ENCODE measurements at regions not wholly inside any gene's neighbourhood (a gene's known extent, or its start where the extent isn't known, plus 50 kb on each side); places are given as distances from the start of the nearest gene placed in this dataset.
"Not testable (repeated sequence)": the region's sequence is repeated elsewhere in the genome, so short reads cannot be mapped to it uniquely, and the experiment has no call there.

DNA sequence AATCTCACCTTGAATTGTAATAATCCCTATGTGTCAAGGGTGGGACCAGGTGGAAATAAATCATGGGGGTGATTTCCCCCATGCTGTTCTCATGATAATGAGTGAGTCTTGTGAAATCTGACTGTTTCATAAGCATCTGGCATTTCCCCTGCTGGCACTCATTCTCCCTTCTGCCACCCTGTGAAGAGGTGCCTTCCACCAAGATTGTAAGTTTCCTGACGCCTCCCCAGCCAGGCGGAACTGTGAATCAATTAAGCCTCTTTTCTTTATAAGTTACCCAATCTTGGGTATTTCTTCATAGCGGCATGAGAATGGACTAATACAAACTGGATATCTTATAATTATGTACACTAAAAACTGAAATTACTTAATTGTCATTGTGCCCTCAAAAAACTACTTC lies 189.2 kb upstream of the API5 start:
- DNase-seq (ENCODE audit: low spot score): no peak

DNA sequence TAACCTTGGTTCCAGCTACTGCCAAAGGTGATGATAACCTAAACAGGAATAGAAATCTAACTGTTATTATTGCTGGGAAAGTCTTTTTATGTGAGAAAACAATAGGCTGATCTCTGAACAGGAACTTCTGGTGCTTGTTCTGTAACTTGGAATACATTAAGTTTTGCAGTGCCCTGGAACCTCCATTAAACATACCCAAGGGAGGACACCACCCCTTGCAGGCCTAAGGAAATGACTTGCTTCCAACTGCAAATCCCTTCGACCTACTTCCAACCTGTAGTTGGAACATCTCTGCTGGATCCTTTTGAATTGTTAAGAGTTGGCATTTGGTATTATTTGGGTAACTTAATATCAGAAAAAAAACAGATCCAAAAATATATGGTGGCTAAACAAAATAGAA lies 188.4 kb upstream of the API5 start:
- DNase-seq (ENCODE audit: low spot score): no peak

DNA sequence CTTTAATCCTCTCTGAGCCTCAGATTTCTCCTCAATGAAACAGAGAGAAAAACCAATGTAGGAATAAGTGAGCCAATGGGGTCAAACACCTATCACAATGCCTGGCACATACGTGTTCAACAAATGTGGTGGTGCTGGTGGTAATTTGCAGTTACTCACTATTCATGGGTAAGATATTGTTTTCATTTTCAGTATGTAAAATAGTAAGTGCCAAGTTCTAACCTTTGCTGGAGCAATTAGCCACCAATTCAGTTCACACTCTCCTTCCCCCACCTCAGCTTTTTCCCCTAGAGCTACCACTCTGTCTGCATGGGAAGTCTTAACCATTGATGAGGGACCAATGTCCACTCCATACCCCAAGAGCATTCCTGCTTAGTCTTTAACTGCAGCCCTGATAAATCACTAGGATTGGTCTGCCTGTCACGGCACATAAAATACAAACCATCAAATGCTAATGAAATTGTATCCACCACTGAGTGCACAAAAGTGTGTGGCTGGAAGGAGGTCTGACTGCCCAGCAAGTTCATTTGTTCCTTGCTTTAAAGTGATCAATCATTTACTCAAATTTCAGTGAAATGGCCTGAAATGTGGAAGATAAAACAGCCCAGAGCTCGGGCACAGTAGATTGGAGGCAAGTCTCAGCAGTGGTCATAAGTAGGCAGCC lies 187.4 kb upstream of the API5 start:
- no peak for DNase-seq (ENCODE audit: low spot score)

DNA sequence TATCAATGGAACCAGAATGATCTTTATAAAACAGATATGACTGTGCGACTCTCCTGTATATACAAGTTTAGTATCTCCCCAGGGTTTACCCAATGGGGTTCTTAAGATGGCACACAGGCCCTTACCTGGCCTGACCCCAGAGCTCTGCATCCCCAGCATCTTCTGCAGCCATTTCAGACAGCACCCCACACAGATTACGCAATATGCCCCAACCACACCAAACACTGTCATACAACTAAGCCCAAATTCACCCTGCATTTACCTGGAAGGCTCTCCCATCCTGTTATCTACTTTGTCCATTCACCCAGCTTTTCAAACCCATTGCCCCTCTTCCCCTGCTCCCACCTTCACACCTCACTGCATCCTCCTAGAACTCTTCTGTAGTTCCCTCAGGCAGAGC lies 182.5 kb upstream of the API5 start:
- DNase-seq (ENCODE audit: low spot score): no peak

DNA sequence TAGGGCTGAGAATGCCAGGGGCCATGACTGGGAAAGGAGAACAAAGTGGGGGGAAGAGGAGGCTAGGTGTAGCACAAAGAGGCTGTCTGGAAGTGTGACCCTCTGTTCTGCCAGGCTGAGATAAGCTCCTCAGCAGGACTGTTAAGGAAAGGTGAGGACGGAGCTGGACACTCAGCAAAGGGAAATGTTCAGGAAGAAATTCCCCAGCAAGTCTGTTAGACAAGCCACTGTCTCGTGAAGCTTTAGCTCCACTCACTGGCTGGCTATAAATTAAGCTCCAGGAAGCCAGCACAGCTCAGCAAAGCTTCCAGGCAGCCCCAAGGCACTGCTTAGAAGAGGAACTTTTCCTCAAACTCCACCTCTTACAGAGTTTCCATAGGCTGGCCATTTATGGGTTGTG lies 181.2 kb upstream of the API5 start:
- DNase-seq (ENCODE audit: low spot score): peak; percentile 76

DNA sequence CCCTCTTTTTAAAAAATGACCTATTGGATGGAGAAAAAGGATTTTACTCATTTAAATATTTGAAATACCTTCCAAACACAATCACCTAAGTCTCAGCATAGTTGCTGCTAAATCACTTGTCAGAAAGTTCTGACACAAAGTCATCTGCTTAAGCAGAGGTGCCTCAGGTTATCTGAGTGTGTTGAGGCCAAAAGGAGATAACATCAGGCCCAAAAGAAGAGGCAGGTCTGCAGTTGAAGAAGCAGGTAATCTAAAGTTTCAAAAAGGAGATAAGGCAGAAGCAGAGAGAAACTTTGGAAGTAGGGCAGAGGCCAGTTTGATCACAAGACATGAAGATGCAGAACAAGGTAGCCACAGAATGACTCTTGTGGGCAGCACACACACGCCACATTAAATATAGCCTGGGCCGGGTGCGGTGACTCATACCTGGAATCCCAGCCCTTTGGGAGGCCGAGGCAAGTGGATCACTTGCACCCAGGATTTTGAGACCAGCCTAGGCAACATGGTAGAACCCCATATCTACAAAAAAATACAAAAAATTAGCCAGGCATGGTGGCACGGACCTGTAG lies 175.7 kb upstream of the API5 start:
- no peak for DNase-seq (ENCODE audit: low spot score)

DNA sequence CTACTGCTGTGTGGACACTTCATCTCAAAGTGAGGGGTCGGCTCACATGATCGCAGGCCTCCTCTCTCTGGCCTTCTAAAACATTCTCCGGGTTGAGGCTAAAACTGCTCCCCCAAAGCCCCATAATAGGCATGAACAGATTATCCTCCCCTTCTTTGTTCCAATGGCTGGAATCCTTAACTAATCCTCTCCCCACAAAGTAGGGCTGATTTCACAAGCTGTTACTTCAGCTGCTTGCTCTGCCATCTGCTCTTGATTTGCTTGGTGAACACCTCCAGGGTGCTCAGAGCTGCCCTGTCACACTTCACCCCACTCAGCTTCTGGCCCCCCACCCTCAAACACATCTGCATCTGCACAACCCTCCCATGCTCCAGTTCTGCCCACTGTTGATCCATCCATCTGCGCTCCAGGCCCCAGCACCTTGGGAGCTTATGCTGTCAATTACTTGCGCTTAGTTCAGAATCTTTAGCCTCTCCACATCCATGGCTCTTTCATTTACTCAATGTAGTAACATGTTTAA lies 173.1 kb upstream of the API5 start:
- no peak for DNase-seq (ENCODE audit: low spot score)

DNA sequence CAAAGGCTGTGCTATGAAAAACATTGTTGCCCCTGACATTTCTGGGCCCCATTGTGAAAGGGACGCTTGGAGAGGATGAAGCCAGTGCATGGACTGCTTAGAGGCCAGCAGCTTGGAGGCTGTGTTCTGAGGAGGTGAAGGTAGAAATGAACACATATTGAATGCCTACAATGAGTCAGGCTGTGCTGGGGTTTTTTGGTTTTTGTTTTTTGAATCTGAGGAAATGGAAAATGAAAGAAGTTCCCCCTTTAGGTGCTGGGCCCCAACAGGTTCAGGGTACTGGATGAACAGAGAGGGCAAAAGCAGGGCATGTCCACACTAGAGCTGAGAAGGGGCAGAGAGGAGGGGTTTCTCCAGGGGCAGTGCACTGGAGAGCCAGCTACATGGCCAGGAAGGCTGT lies 166.1 kb upstream of the API5 start:
- DNase-seq (ENCODE audit: low spot score): no peak

DNA sequence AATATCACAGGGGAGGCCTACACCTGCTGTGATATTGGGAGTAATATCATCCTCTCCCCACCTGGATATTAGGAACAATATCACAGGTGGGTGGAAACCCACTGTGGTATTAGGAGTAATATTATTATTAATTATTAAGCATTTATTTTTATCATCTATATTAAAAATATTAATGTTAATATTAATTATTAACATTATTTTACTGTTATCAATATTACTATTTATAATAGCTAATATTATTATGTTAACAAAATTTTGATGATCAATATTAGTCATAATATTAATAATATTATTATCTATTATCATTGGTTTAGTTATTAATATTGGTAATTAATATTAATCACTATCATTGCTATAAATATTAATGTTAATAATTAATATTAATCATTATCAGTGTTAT lies 161.1 kb upstream of the API5 start:
- no peak for DNase-seq (ENCODE audit: low spot score)

- DNase-seq (ENCODE audit: low spot score): no peak
Measured at GRCh38 chr11:43164831-43165230, 147.0 kb upstream of the API5 start.

DNA sequence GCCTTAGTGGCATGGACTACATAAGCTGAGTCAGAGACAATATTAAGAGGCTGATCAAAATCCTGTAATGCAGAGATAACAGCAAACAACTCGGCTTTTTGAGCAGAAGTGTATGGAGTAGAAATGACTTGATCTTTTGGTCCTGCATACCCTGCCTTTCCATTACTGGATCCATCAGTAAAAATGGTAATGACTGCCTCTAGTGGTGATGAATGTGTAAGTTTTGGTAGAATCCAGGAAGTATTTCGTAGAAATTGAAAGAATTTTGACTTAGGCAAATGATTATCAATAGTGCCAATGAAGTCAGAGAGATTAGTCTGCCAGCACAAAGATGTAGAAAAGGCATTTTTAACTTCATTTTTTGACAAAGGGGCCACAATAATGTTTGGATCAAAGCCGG lies 146.4 kb upstream of the API5 start:
- DNase-seq (ENCODE audit: low spot score): not testable (repeated sequence)

DNA sequence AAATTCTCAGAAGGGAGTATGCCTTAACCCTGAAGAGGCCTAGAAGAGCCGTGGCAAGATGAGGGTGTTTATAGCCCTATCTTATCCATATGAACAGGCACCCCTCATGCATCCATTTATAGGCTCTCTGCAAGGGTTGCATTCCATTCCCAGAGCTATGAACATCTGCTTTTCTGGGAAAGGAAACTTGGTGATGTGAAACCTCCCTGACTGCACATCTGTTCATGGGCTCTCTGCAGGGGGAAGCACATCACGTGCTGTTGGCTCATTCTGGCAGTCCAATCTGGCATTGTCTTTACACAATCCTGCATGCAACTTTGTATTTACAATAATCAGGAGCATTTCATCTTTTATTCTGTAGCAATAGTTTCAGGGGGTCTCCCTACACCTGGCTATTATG lies 143.6 kb upstream of the API5 start:
- not testable (repeated sequence) for DNase-seq (ENCODE audit: low spot score)

DNA sequence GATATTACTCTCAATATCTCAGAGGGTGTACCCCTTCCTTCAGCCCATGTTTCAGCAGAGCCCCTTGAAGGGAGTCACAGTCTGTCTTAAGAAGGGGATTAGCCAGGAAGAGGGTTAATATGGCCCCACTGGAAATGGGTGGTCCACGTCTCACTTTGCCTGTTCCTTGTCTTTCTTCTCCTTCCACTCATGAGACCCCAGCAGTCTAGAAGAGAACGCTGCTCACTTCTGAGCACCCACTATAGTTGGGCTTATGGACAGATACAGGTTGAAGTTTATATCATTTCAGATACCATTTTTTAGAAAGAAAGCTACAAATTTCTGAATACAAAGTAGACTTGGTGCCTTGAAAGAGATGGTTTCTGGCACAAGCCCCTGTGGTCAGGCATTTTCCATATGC lies 139.3 kb upstream of the API5 start:
- DNase-seq (ENCODE audit: low spot score): no peak

DNA sequence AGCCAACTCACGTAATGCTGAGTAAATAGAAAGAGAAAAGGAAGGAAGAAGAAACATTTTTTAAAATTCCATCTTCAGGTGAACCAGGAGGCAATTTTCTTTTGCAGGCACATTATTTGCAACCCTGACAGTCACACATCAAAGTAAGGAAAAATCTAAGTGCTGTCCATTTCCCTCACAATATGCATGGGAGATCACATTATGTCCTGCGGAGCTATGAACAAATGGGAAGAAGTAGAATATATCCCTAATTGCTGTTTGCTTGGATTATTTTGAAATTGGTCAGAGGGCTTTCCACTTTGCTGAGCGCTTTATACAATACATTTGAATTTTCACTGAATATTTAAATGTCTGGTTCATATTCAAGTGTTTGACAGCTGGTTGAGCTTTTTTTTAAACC lies 133.8 kb upstream of the API5 start:
- no peak for DNase-seq (ENCODE audit: low spot score)

GRCh38 chr11:43194459-43194858 lies 117.3 kb upstream of the API5 start:
- not testable (repeated sequence) for DNase-seq (ENCODE audit: low spot score)

DNA sequence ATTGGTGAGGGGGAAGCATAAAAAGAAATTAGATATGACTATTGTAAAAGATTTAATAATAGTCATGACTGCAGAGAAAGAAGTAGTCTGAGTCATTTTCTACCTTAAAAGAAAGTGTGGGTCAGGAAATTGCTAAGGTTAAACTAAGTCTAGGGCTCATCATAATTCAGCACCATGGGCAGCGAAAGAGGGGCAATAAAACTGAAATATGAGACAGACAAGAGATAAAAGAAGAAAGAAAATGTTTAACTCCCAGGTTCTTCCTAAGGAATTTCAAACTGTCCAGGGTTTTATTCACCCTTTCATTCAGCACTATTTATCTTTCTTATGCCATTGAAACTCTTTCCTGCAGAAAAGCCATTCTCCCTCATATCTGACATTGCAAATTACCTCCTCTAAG lies 114.4 kb upstream of the API5 start:
- DNase-seq (ENCODE audit: low spot score): no peak

DNA sequence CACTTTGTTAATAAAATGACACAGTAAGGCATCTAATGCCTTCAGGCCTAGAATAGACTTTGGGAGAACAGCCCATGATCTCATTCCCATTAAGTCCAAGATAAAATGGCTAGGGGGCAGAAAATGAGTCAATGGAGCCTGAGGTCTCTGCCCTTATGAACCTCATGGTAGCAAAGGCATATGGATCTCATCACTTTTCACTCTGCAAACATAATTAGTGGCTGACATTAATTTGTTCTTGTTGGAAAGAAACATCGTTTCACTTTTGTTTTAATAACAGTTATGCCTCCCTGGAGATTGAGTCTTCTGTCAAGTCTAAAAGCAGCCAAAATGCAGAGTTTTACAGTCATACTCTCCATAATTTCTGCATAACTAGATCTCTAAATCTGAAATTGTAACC lies 111.8 kb upstream of the API5 start:
- no peak for DNase-seq (ENCODE audit: low spot score)

- no peak for DNase-seq (ENCODE audit: low spot score)
Measured at GRCh38 chr11:43212279-43212678, 99.5 kb upstream of the API5 start.

DNA sequence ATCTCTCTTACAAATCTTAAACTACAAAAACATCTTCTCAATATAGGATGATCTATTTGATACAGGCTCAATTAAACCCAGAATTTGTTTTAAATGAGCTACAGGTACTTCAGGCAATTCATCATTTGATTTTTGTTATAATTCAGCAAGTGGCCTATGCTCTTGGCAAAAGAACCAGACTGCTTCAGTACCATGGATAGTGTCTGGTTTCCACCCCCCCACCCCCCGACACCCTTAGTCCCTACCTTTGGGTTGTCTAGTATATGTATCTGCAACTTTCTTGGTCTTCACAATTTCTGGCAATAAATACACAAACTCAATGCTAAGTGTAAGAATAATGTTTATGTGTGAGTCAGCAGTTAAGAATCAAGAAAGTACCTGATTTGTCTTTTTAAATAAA lies 97.3 kb upstream of the API5 start:
- DNase-seq (ENCODE audit: low spot score): no peak

DNA sequence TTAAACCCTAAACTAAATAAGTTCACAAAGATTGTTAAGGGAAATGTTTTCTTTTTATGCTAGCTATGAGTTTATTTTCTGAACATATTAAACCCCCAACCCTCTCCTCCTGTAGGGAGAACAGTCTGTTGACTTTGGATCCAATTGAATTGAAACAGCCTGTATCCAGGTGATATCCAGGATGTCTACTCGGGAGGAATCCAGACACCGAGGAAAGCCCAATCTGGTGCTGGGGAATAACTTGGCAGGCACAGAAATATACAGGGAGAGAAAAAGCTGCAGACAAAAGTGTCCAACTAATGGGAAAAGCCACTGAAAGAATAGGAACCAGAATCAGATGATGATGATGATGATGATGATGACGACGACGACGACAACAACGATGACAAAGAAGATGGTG lies 93.9 kb upstream of the API5 start:
- no peak for DNase-seq (ENCODE audit: low spot score)

GRCh38 chr11:43222215-43222614 lies 89.6 kb upstream of the API5 start:
- DNase-seq (ENCODE audit: low spot score): no peak

DNA sequence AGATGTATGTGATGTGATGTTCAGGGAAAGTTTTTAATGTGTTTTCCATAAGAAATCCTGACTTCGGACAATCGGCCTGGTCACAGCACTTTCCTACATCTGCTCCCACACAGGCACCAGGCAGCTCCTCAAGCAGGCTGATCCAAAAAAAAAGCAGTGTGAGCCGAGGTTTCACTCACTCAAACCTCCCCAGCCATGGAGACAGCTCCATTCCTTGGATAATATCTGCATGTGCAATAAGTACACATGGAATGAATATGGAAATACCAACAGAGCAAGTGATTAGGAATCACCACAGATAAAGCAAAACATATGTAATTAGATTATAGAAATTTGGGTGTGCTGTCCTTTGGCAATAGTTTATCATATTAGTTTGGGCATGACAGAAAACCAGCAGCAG lies 88.8 kb upstream of the API5 start:
- DNase-seq (ENCODE audit: low spot score): no peak

DNA sequence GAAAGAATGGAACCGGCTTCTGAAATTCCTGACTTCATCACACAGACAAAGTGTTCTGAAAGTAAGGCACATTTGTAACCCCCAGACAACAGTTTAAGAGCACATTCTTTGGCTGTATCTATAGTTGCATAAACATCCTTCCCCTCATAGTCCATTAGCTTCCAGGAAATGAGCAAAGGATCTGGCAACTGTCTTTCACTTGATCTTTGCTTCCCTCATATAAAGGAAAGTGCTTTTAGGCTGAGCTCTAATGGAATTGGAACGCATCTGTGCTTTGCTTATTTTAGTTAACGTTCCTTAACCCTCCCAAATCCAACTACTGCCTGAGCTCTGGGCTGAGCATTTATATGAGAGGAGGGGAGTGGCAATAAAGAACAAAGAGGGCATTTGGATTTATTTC lies 76.9 kb upstream of the API5 start:
- no peak for DNase-seq (ENCODE audit: low spot score)

DNA sequence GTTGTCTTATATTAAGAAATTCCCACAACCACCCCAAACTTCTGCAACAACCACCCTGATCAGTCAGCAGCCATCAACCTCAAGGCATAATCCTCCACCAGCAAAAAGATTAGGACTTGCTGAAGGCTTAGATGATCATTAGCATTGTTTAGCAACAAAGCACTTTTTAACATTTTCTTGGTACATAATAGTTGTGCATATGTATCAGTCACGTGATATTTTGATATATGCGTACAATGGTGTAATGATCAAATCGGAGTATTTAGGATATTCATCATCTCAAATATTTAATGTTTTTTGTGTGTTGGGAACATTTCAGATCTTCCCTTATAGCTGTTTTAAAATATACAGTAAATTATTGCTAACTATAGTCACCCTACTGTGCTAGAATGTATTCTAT lies 73.5 kb upstream of the API5 start:
- DNase-seq (ENCODE audit: low spot score): no peak

Data from umbilical cord (tissue), 1 donor.